Left lung (tissue), 4 donors: ENCODE measurements at regions not wholly inside any gene's neighbourhood (a gene's known extent, or its start where the extent isn't known, plus 50 kb on each side); places are given as distances from the start of the nearest gene placed in this dataset.
A peak's percentile ranks its signal among the peaks of the same experiment; 100 is the strongest.
"Not testable (repeated sequence)": the region's sequence is repeated elsewhere in the genome, so short reads cannot be mapped to it uniquely, and the experiment has no call there.

Experiments
- ATAC-seq: fragments of 200-7000 bp; cut with Tn5 transposase; one replicate; pipeline ENCODE4 v1.9.1; 2020; ENCODE audit warnings: moderate library complexity
- DNase-seq, 4 donors: peaks; one replicate each; pipeline ENCODE4 v3.0.0-alpha.2; 2013 to 2020
- H3K27ac ChIP-seq, 2 donors: fragments of 200-600 bp; sonication (generic) in 1 of 2; one replicate each; pipeline versions ENCODE4 v1.5.0 to v1.8.0; 2020 to 2021
- H3K27me3 ChIP-seq, 2 donors: fragments of 200-600 bp; sonication (generic) in 1 of 2; one replicate each; pipeline versions ENCODE4 v1.5.0 to v1.8.0; 2020 to 2021
- H3K36me3 ChIP-seq, 2 donors: fragments of 200-600 bp; sonication (generic) in 1 of 2; one replicate each; pipeline versions ENCODE4 v1.5.0 to v1.8.0; 2020 to 2021
- H3K4me1 ChIP-seq, 2 donors: fragments of 200-600 bp; one replicate each; pipeline ENCODE4 v1.8.0; 2021
- H3K4me3 ChIP-seq, 2 donors: fragments of 200-600 bp; sonication (generic) in 1 of 2; one replicate each; pipeline versions ENCODE4 v1.5.0 to v1.8.0; 2020 to 2021; ENCODE audit warnings: mild to moderate bottlenecking in 1 of 2
- H3K9me3 ChIP-seq, 2 donors: fragments of 200-600 bp; sonication (generic) in 1 of 2; one replicate each; pipeline versions ENCODE4 v1.5.0 to v1.8.0; 2020 to 2021
- intact Hi-C, 2 donors: fragments of 100-400 bp; cut with DNase I; formaldehyde crosslinking; loops; one replicate each; pipeline versions ENCODE4 v1.11.2 to v1.14.2; 2022
- TF ChIP-seq, protein P1 (sequence below), 2 donors: fragments of 200-600 bp; sonication (generic) in 1 of 2; IDR thresholded peaks; one replicate each; pipeline versions ENCODE4 v1.5.0 to v1.8.0; 2021; ENCODE audit warnings: antibody characterized with exemption in 2 of 2
- donor health status: DM: no; HTN: yes; CAD: no.
- donor health status: DM: no; HTN: no; CAD: no.

DNA sequence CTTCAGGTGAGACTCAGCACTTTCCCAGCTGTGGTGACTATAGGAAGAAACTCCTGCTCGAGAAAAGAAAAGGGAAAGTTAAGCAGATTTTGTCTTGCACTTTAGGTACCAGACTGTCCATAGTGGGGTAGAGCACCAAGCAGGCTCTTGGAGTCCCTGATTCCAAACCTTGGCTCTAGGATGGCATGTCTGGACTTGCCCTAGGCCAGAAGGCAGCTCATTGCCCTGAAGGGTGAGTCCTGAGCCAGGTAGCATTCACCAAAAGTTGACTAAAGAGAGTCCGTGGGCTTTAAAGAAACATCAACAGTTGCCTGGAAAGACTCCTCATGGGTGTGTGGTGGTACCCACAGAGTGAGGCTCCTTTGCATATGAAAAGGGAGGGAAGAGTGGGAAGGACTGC is 145.2 kb upstream of the SNX7 start:
- intact Hi-C loops = no loop called here
- no peak for ATAC-seq
- TF ChIP-seq, protein P1, sequence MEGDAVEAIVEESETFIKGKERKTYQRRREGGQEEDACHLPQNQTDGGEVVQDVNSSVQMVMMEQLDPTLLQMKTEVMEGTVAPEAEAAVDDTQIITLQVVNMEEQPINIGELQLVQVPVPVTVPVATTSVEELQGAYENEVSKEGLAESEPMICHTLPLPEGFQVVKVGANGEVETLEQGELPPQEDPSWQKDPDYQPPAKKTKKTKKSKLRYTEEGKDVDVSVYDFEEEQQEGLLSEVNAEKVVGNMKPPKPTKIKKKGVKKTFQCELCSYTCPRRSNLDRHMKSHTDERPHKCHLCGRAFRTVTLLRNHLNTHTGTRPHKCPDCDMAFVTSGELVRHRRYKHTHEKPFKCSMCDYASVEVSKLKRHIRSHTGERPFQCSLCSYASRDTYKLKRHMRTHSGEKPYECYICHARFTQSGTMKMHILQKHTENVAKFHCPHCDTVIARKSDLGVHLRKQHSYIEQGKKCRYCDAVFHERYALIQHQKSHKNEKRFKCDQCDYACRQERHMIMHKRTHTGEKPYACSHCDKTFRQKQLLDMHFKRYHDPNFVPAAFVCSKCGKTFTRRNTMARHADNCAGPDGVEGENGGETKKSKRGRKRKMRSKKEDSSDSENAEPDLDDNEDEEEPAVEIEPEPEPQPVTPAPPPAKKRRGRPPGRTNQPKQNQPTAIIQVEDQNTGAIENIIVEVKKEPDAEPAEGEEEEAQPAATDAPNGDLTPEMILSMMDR (IDR thresholded peaks at IDR 0.05) = no peak

DNA sequence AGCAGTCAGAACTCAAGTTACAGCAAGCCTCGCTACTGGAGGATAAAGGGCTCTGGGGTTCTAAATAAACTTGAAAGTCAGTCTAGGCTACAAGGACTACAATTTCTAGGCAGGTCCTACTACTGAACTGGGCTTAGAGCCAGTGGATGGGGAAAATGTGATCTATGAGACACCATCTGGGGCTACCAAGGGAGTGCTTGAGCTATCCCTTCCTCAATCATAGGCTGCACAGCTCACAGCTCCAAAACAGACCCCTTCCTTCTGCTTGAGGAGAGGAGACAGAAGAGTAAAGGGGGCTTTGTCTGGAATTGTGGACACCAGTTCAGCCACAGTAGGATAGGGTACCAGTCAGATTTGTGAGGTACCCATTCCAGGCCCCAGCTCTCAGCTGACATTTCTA is 145.8 kb upstream of the SNX7 start:
- Histone ChIP-seq H3K36me3 (no peaks in the 10 kb centered on the region), H3K4me3 (no peak overlapping the region), H3K27me3 (no peaks in the 10 kb centered on the region), H3K9me3 (peaks cover 0 to 4% of the 10 kb centered on the region in 2 donors), H3K4me1 (no peaks in the 10 kb centered on the region), H3K27ac (no peak overlapping the region)
- DNase-seq = no peak
- ATAC-seq = no peak
- TF ChIP-seq, protein P1 (IDR thresholded peaks at IDR 0.05) = no peak
- intact Hi-C loops = no loop called here

More for the DNA sequence above, 145.2 kb upstream of the SNX7 start:
- H3K4me1 ChIP-seq = no peaks in the 10 kb centered on the region
- no peaks in the 10 kb centered on the region for H3K27me3 ChIP-seq
- DNase-seq = no peak
- H3K36me3 ChIP-seq = no peaks in the 10 kb centered on the region
- no peak overlapping the region for H3K27ac ChIP-seq
- H3K9me3 ChIP-seq = peaks cover 0 to 4% of the 10 kb centered on the region in 2 donors
- no peak overlapping the region for H3K4me3 ChIP-seq

DNA sequence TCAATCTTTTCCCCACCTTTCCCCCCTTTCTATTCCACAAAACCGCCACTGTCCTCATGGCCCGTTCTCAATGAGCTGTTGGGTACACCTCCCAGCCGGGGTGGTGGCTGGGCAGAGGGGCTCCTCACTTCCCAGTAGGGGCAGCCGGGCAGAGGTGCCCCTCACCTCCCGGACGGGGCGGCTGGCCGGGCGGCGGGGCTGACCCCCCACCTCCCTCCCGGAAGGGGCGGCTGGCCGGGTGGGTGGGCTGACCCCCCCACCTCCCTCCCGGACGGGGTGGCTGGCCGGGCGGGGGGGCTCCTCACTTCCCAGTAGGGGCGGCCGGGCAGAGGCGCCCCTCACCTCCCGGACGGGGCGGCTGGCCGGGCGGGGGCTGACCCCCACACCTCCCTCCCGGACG is 149.3 kb upstream of the SNX7 start:
- peaks cover 0 to 18% of the 10 kb centered on the region in 2 donors for H3K9me3 ChIP-seq
- intact Hi-C loops, ATAC-seq, H3K4me1 ChIP-seq, H3K27ac ChIP-seq, H3K4me3 ChIP-seq, H3K27me3 ChIP-seq, H3K36me3 ChIP-seq: not testable (repeated sequence)
- DNase-seq = peak in 1 of 4 donors; percentile 53

DNA sequence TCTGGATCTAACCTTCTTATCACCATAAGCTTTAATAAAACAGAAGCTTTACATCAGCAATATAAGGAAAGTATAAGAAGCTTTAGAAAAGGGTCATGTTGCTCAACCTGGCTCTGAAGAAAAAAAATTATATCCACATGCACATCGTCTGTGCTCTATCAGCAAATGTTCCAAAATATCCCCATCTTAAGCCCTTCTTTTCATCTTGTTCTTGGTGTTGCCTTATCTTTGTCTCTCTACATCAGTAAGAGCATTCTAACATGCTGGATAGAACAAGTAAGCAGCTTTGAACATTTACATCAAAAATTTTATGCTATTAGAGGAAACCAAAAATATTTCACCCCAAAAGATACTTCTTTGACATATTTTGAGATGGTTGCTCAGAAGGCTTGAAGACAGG is 157.8 kb upstream of the SNX7 start:
- DNase-seq (no peak), ATAC-seq (no peak)
- intact Hi-C loops = no loop called here
- Histone ChIP-seq H3K36me3 (no peaks in the 10 kb centered on the region), H3K4me3 (no peak overlapping the region), H3K9me3 (peaks cover 0 to 27% of the 10 kb centered on the region in 2 donors), H3K27ac (no peak overlapping the region), H3K27me3 (no peaks in the 10 kb centered on the region), H3K4me1 (no peaks in the 10 kb centered on the region)
- TF ChIP-seq, protein P1 (IDR thresholded peaks at IDR 0.05) = no peak

DNA sequence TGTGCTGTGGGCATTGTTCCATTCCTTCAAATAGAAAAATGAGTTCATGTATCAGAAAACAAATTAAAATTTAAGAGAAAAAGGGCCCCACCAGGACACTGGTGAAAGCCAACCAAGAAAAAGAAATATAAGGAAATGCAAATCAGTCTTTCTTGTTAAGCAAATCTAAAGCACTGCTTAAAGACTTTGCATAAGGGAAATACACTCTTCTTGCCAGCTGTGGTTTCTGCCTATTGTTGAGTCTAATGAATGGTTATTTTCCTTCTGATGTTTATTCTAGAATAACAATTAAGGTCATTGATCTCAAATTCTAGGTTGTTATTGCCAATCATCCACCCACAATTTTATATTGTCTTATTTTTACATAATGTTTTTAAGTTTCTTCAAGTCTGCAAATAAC is 158.6 kb upstream of the SNX7 start:
- Histone ChIP-seq H3K4me1 (no peaks in the 10 kb centered on the region), H3K27me3 (no peaks in the 10 kb centered on the region), H3K36me3 (no peaks in the 10 kb centered on the region), H3K4me3 (no peak overlapping the region), H3K9me3 (peaks cover 0 to 25% of the 10 kb centered on the region in 2 donors), H3K27ac (no peak overlapping the region)
- ATAC-seq (no peak), DNase-seq (no peak)
- TF ChIP-seq, protein P1 (IDR thresholded peaks at IDR 0.05) = no peak
- intact Hi-C loops = no loop called here

DNA sequence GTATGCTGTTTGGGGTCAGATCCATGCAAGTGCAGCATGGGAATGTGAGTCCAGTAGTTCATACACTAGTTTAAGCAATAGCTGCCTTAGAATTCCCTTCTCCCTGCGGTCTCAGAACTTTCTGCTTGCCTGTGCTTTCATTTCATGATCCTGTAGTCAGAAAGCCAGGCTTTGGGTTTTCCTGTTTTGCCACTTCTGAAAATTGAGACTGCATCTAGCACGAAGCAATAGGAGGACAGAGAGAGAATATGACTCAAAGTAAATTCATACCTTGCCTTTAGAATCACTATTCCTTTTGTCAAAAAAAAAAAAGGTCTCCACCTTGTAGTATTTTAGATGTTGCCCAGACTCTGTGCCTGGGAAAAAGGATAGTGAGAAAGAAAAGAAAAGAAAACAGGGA is 161.2 kb upstream of the SNX7 start:
- TF ChIP-seq, protein P1 (IDR thresholded peaks at IDR 0.05) = no peak

More for the DNA sequence above, 161.2 kb upstream of the SNX7 start:
- no peaks in the 10 kb centered on the region for H3K4me1 ChIP-seq
- no peak overlapping the region for H3K4me3 ChIP-seq
- H3K9me3 ChIP-seq = peaks cover 0 to 9% of the 10 kb centered on the region in 2 donors
- H3K36me3 ChIP-seq = no peaks in the 10 kb centered on the region
- H3K27ac ChIP-seq = no peak overlapping the region
- ATAC-seq (no peak), DNase-seq (no peak)
- intact Hi-C loops = no loop called here
- H3K27me3 ChIP-seq = no peaks in the 10 kb centered on the region
